ENCODE measurements at regions not wholly inside any gene's neighbourhood (a gene's known extent, or its start where the extent isn't known, plus 50 kb on each side); places are given as distances from the start of the nearest gene placed in this dataset.
"Not testable (repeated sequence)": the region's sequence is repeated elsewhere in the genome, so short reads cannot be mapped to it uniquely, and the experiment has no call there.

DNA sequence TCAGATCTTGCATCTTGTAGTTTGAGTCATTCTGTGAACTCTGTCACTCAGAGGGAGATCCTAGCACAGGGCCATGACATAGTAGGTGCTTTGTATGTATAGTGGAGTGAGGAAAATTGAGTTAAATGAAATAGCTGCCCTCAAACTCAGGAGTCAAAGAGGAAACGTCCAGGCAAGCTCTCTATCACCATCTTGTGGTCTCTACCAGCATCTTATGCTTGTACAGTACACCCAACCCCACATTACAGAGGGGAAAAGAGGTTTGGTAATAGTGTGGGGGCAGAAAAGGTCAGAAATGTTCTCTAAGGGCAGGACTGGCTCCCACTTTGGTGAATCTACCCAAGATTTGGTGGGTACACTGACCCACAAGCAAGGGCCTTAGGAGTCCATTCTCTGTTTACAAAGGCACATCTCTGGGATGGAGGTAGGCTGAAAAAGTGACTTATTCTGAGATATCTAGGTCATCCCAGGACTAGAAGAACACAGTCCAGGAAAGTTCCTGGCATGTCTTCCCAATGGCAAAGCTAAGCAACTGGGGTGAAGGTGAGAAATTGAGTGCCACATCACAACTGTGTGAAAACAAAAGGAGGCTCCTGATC, 131.8 kb downstream of the OR13H1 start:
- DNase-seq: no peak
- Mint-ChIP-seq H3K4me1 (ENCODE audit: low read depth) (peaks cover 13% of the 10 kb centered on the region; the same call in 1 of the 2 replicates), H3K27me3 (ENCODE audit: insufficient read depth) (no peaks in the 10 kb centered on the region; the same call in 1 of the 2 replicates), H3K4me3 (no peak overlapping the region), H3K27ac (no peak overlapping the region), H3K9me3 (no peaks in the 10 kb centered on the region), H3K36me3 (ENCODE audit: low read depth) (no peaks in the 10 kb centered on the region)
- TF ChIP-seq CTCF (IDR thresholded peaks at IDR 0.05): peak; percentile 50

DNA sequence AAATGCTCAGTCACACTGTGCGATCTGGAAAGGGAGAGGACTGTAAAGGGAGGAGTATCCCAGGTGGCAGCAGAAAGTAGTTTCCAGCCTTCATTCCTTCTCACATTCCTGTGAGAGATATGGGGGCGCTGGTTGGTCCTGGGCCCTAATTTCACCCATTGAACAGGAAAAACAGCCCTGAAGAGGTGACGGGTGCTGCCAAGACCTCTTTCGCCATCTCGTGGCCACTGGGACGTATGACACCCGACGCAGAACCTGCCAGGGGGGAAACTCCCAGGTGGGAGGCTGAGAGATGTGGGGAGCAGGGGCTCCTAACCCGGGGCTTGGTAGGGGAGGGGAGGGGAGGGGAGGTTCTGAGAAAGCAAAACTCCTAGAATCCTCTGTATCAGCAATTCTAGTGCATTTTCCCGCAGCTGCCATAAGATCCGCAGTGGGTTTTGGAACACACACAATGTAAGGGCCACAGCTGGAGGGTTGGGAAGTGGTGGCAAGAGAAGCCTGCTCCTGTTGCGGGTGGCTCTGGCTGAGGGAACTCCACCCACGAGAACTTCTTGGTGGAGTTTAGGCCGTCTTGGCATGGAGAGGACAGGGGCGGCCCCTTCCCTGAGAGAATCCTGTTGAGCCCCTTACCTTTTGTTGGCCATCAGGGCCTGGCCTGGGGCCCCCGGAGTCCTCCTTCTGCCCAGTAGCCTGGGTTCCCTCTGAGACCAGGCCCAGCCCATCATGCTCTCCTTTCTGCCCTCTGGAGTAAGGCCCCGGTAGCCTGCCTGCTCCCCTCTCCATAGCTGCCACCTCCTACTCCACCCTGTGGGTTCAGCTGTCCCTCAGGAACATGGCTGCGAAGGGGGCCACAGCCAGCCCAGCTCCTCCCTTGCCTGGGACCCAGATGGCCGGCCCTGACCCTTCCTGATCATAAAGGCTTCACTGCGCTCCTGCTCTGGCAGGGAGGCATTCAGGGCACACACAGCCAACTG, 134.1 kb downstream of the OR13H1 start:
- no peaks in the 10 kb centered on the region for H3K36me3 Mint-ChIP-seq (ENCODE audit: low read depth)
- peaks cover 13% of the 10 kb centered on the region; the same call in 1 of the 2 replicates for H3K4me1 Mint-ChIP-seq (ENCODE audit: low read depth)
- no peaks in the 10 kb centered on the region for H3K9me3 Mint-ChIP-seq
- H3K27ac Mint-ChIP-seq: no peak overlapping the region
- no peak for DNase-seq
- H3K4me3 Mint-ChIP-seq: no peak overlapping the region
- peak; percentile 71 for TF ChIP-seq CTCF (IDR thresholded peaks at IDR 0.05)
- no peaks in the 10 kb centered on the region for H3K27me3 Mint-ChIP-seq (ENCODE audit: insufficient read depth)

DNA sequence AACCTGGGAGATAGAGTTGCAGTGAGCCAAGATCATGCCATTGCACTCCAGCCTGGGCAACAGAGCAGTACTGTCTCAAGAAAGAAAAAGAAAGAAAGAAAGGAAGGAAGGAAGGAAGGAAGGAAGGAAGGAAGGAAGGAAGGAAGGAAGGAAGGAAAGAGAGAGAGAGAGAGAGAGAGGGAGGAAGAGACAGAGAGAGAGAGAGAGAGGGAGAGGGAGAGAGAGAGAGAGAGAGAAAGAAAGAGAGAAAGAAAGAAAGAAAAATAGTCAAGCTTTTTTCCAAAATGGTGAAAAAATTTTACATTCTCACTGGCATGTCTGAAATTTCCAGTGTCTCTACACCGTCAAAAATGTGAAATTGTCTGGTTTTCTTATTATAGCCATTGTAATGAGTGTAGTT, 138.9 kb downstream of the OR13H1 start:
- H3K4me3 Mint-ChIP-seq; H3K27ac Mint-ChIP-seq; DNase-seq; H3K4me1 Mint-ChIP-seq (ENCODE audit: low read depth); H3K36me3 Mint-ChIP-seq (ENCODE audit: low read depth); H3K27me3 Mint-ChIP-seq (ENCODE audit: insufficient read depth); H3K9me3 Mint-ChIP-seq: not testable (repeated sequence)

GRCh38 chrX:131693359-131693758, 149.5 kb downstream of the OR13H1 start:
- H3K27me3 Mint-ChIP-seq (ENCODE audit: insufficient read depth): no peaks in the 10 kb centered on the region
- no peak overlapping the region for H3K27ac Mint-ChIP-seq
- no peaks in the 10 kb centered on the region for H3K4me1 Mint-ChIP-seq (ENCODE audit: low read depth)
- no peak for TF ChIP-seq CTCF (IDR thresholded peaks at IDR 0.05)
- no peaks in the 10 kb centered on the region for H3K36me3 Mint-ChIP-seq (ENCODE audit: low read depth)
- no peak overlapping the region for H3K4me3 Mint-ChIP-seq
- peaks cover 4% of the 10 kb centered on the region; the same call in 1 of the 2 replicates for H3K9me3 Mint-ChIP-seq
- no peak for DNase-seq

DNA sequence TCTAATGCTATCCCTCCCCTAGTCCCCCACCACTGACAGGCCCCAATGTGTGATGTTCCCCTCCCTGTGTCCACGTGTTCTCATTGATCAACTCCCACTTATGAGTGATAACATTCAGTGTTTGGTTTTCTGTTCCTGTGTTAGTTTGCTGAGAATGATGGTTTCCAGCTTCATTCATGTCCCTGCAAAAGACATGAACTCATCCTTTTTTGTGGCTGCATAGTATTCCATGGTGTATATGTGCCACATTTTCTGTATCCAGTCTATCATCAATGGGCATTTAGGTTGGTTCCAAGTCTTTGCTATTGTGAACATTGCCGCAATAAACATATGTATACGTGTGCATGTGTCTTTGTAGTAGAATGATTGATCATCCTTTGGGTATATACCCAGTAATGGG, 153.1 kb downstream of the OR13H1 start:
- not testable (repeated sequence) for H3K4me1 Mint-ChIP-seq (ENCODE audit: low read depth); H3K27ac Mint-ChIP-seq; H3K36me3 Mint-ChIP-seq (ENCODE audit: low read depth); H3K9me3 Mint-ChIP-seq; DNase-seq; H3K27me3 Mint-ChIP-seq (ENCODE audit: insufficient read depth); H3K4me3 Mint-ChIP-seq

- H3K4me3 Mint-ChIP-seq: peak overlapping the region; percentile 70; the same call in 1 of the 2 replicates
- H3K27ac Mint-ChIP-seq: peak overlapping the region; percentile 49; the same call in 1 of the 2 replicates
- no peaks in the 10 kb centered on the region for H3K27me3 Mint-ChIP-seq (ENCODE audit: insufficient read depth)
- DNase-seq: peak; percentile 0
- peaks cover 13% of the 10 kb centered on the region; the same call in 1 of the 2 replicates for H3K4me1 Mint-ChIP-seq (ENCODE audit: low read depth)
- no peaks in the 10 kb centered on the region for H3K36me3 Mint-ChIP-seq (ENCODE audit: low read depth)
- no peaks in the 10 kb centered on the region; the same call in 1 of the 2 replicates for H3K9me3 Mint-ChIP-seq
- TF ChIP-seq CTCF (IDR thresholded peaks at IDR 0.05): no peak
These were observed 159.8 kb downstream of the OR13H1 start for GRCh38 chrX:131703646-131704045.
